HG02938 (cell line): ENCODE measurements at regions not wholly inside any gene's neighbourhood (a gene's known extent, or its start where the extent isn't known, plus 50 kb on each side); places are given as distances from the start of the nearest gene placed in this dataset.
"Not testable (repeated sequence)": the region's sequence is repeated elsewhere in the genome, so short reads cannot be mapped to it uniquely, and the experiment has no call there.

Experiments
- ATAC-seq: cut with Tn5 transposase; IDR thresholded peaks from one replicate; pipeline ENCODE4 v1.9.1; 2021; ENCODE audit warnings: mild to moderate bottlenecking, moderate library complexity; ENCODE audit not compliant: unreplicated experiment

GRCh38 chr13:111575276-111575675 is 254.8 kb downstream of the TEX29 start:
- ATAC-seq, result no peak

- no peak for ATAC-seq
Observed at GRCh38 chr13:111575719-111576118, 255.3 kb downstream of the TEX29 start.

- ATAC-seq, result no peak
Observed at GRCh38 chr13:111577208-111577828, 256.9 kb downstream of the TEX29 start.

GRCh38 chr13:111577956-111578605 is 257.6 kb downstream of the TEX29 start:
- ATAC-seq, result no peak

- no peak for ATAC-seq
Observed at GRCh38 chr13:111584101-111584672, 263.7 kb downstream of the TEX29 start.

GRCh38 chr13:111584870-111585269 is 264.4 kb downstream of the TEX29 start:
- ATAC-seq, result no peak

- no peak for ATAC-seq
Observed at GRCh38 chr13:111586291-111586690, 265.8 kb downstream of the TEX29 start.

GRCh38 chr13:111587249-111587648 is 266.8 kb downstream of the TEX29 start:
- no peak for ATAC-seq

GRCh38 chr13:111589321-111589720 is 268.9 kb downstream of the TEX29 start:
- no peak for ATAC-seq

- ATAC-seq, result no peak
Observed at GRCh38 chr13:111589992-111590391, 269.6 kb downstream of the TEX29 start.

GRCh38 chr13:111590796-111591195 is 270.4 kb downstream of the TEX29 start:
- ATAC-seq, result no peak

- ATAC-seq, result not testable (repeated sequence)
Observed at GRCh38 chr13:111593490-111593889, 273.0 kb downstream of the TEX29 start.

- ATAC-seq, result no peak
Observed at GRCh38 chr13:111594606-111595005, 274.2 kb downstream of the TEX29 start.

GRCh38 chr13:111595276-111595675 is 274.8 kb downstream of the TEX29 start:
- no peak for ATAC-seq

- ATAC-seq, result no peak
Observed at GRCh38 chr13:111595791-111596190, 275.3 kb downstream of the TEX29 start.

- ATAC-seq, result no peak
Observed at GRCh38 chr13:111597191-111597611, 276.8 kb downstream of the TEX29 start.

- ATAC-seq, result no peak
Observed at GRCh38 chr13:111597618-111598017, 277.2 kb downstream of the TEX29 start.

GRCh38 chr13:111598747-111599146 is 278.3 kb downstream of the TEX29 start:
- no peak for ATAC-seq

GRCh38 chr13:111599791-111600190 is 279.3 kb downstream of the TEX29 start:
- ATAC-seq, result no peak

GRCh38 chr13:111602874-111603273 is 282.4 kb downstream of the TEX29 start:
- no peak for ATAC-seq

- no peak for ATAC-seq
Observed at GRCh38 chr13:111604097-111604496, 283.7 kb downstream of the TEX29 start.

- no peak for ATAC-seq
Observed at GRCh38 chr13:111608556-111608955, 288.1 kb downstream of the TEX29 start.
